ENCODE measurements at regions not wholly inside any gene's neighbourhood (a gene's known extent, or its start where the extent isn't known, plus 50 kb on each side); places are given as distances from the start of the nearest gene placed in this dataset.

DNA sequence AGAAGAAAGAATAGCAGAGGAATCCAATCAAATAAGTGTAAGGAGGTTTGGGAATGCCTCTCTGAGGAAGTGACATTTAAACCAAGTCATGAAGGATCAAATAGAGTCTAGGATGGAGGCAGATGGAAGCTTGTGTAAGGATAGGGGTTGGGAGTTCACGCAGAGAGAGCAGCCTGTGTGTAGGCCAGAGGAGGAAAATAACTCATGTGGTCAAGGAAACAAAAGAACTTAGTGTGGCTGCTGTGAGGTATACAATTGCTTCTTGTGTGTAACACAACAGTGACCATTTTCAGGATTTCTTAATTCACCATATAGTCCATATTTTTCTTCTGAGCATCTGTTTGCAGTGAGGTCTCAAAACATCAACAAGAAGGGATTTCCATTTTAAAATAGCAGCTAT is 77.6 kb upstream of the PACRGL start:
- Mint-ChIP-seq H3K27ac (no peak overlapping the region), H3K27me3 (peaks cover 28% of the 10 kb centered on the region), H3K4me1 (peaks cover 7% of the 10 kb centered on the region), H3K36me3 (ENCODE audit: low read depth) (peaks cover 2% of the 10 kb centered on the region), H3K4me3 (no peak overlapping the region)
- no peaks in the 10 kb centered on the region for H3K9me3 ChIP-seq (ENCODE audit: control insufficient read depth, low read length, poor library complexity, severe bottlenecking)
- DNase-seq (no peak), ATAC-seq (no peak)

DNA sequence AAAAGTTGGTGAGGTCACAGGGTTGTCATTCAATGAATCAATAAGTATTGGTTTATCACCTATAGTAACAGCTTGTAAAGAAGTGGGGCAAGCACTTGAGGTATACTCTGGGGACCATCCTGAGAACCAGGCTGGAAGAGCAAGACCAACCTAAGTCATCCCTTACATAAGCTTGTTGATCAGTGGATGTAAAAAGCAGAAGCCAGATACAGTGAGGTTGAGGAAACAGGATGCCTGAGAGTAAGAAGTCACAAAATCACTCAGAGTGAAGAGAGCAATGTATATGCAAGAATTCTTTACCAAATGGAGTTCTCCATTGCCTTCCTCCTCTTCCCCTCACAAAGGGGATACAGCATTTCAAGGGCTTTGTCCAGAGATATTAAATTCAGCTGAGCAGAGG is 76.3 kb upstream of the PACRGL start:
- ATAC-seq, result no peak
- no peak overlapping the region for H3K4me3 Mint-ChIP-seq
- H3K36me3 Mint-ChIP-seq (ENCODE audit: low read depth), result peaks cover 2% of the 10 kb centered on the region
- no peak overlapping the region for H3K27ac Mint-ChIP-seq
- peaks cover 18% of the 10 kb centered on the region for H3K27me3 Mint-ChIP-seq
- H3K4me1 Mint-ChIP-seq, result peaks cover 5% of the 10 kb centered on the region
- no peaks in the 10 kb centered on the region for H3K9me3 ChIP-seq (ENCODE audit: control insufficient read depth, low read length, poor library complexity, severe bottlenecking)
- DNase-seq, result no peak

DNA sequence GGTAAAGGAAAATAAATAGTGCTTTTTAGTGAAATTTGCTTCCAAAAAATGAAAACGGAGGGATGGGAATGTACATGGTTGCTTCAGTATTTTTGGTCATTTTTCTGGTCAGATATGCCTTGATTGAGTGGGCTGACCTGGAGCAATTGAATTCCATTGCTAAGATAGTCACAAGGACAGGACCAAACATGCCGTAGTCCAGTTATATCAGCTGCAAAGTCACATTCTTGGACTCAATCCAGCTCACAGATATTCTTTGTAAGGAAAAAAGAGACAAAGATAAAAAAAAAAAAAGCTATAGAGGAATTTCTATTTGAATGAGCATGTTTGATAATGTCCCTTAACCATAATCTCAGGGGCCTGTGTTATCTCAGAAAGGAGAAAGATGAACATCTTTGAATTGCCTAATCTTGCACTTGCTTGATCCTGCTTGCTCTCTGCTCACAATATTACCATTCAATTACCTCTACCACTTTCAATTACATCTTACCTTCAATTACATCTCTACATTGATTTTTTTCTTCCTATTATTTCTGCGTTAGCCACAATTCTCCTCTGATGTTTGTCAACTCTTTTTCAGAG is 75.4 kb upstream of the PACRGL start:
- H3K4me3 Mint-ChIP-seq, result no peak overlapping the region
- peaks cover 5% of the 10 kb centered on the region for H3K4me1 Mint-ChIP-seq
- no peak for DNase-seq
- peaks cover 18% of the 10 kb centered on the region for H3K27me3 Mint-ChIP-seq
- H3K27ac Mint-ChIP-seq, result no peak overlapping the region
- ATAC-seq, result no peak
- H3K9me3 ChIP-seq (ENCODE audit: control insufficient read depth, low read length, poor library complexity, severe bottlenecking), result no peaks in the 10 kb centered on the region
- H3K36me3 Mint-ChIP-seq (ENCODE audit: low read depth), result peaks cover 2% of the 10 kb centered on the region

DNA sequence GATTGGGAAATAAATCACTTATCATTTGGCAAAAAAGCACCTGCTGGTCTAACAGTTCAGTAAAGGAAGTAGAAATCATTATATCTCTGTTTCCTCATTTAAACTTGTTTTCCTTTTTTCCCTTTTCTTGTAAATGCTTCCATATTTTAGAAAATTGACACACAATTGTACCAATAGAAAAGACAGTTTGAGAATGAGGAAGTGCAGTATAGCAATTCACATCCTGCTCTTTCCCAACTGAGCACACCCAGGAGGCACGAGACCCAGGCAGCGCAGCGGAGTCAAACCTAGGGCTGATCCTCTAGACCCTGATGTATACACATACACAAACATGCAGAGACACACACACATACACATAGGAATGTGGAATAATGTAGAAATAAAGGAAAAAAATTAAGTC is 74.8 kb upstream of the PACRGL start:
- H3K36me3 Mint-ChIP-seq (ENCODE audit: low read depth), result peaks cover 2% of the 10 kb centered on the region
- ATAC-seq (no peak), DNase-seq (no peak)
- no peak overlapping the region for H3K4me3 Mint-ChIP-seq
- H3K27me3 Mint-ChIP-seq, result peaks cover 18% of the 10 kb centered on the region
- no peaks in the 10 kb centered on the region for H3K9me3 ChIP-seq (ENCODE audit: control insufficient read depth, low read length, poor library complexity, severe bottlenecking)
- peaks cover 5% of the 10 kb centered on the region for H3K4me1 Mint-ChIP-seq
- H3K27ac Mint-ChIP-seq, result no peak overlapping the region

DNA sequence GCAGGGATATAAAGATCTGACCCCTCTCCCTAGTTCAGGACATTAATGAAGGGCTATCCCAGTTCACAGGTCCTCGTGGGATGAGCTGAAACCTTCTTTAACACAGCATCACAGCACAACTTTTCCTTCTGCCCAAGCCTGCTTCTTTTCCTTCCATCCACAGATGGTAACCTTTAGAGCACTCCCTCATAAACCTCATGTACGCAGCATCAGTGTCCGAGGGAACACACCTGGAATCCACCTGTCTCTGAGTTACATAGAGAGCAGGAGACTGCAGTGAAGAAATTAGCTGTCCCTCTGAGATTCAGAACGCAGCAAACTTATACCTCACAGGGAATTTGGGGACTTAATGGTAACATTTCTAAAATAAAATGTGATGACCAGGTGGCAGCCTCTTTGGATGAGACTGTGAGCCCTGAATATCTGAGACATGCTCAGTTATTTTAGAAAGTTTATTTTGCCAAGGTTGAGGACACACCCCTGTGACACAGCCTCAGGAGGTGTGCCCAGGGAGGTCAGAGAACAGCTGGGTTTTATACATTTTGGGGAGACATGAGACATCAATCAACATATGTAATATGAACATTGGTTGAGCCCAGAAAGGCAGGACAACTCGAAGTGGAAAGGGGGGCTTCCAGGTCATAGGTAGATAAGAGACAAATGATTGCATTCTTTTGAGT is 73.8 kb upstream of the PACRGL start:
- DNase-seq (no peak), ATAC-seq (no peak)
- H3K9me3 ChIP-seq (ENCODE audit: control insufficient read depth, low read length, poor library complexity, severe bottlenecking), result no peaks in the 10 kb centered on the region
- peaks cover 2% of the 10 kb centered on the region for H3K36me3 Mint-ChIP-seq (ENCODE audit: low read depth)
- peaks cover 18% of the 10 kb centered on the region for H3K27me3 Mint-ChIP-seq
- peaks cover 5% of the 10 kb centered on the region for H3K4me1 Mint-ChIP-seq
- H3K27ac Mint-ChIP-seq, result no peak overlapping the region
- no peak overlapping the region for H3K4me3 Mint-ChIP-seq

DNA sequence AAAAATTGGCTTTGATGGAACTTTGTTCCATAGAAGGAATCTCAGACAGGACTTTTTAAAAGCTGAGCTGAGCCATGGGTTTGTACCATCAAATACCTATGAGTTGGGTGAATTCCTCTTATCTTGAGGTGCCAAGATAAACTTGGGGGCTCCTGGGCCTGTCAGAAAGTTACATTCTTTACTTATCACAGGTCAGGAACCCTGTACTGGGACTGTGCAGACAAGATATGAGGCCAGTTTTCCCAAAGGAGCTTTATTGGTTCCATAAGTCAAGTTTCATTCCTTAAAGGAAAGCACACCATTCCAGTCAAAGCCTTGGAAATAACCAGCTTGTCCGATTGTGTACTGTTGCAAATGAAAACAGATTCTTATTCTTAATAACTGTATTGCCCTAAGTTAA is 72.4 kb upstream of the PACRGL start:
- no peak for DNase-seq
- Mint-ChIP-seq H3K4me1 (peaks cover 5% of the 10 kb centered on the region), H3K27me3 (peaks cover 18% of the 10 kb centered on the region), H3K27ac (no peak overlapping the region), H3K36me3 (ENCODE audit: low read depth) (no peaks in the 10 kb centered on the region), H3K4me3 (no peak overlapping the region)
- ATAC-seq, result no peak
- no peaks in the 10 kb centered on the region for H3K9me3 ChIP-seq (ENCODE audit: control insufficient read depth, low read length, poor library complexity, severe bottlenecking)

DNA sequence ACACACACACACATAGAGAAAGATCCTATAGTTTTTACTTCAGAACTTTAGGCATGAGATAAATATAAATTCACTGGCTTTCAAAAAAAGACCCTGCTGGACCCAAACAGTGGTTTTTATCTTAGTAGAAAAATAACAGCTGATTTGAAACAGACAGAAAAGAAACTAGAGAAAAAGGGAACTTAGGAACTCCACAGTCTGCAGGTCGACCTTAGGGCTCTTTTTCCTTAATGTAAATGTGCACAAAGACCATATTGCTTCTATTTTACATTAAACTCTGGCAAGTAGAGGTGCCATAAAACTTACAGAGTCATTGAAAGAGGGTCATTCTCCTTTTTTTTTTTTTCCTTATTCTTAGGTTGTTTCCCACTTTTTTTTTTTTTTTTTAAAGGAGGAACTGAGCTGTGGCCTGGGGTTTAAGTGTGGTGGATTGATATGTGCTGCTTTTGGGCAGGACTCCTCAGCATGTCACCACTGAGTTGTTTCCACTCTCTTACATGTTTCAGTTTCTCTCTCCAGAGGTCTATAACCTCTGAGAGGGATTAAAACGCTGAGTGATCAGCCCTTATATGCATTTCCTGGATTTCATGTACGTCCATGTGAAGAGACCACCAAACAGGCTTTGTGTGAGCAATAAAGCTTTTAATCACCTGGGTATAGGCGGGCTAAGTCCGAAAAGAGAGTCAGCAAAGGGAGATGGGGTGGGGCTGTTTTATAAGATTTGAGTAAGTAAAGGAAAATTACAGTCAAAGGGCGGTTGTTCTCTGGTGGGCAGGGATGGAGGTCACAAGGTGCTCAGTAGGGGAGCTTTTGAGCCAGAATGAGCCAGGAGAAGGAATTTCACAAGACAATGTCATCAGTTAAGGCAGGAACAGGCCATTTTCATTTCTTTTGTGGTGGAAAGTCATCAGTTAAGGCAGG is 70.8 kb upstream of the PACRGL start:
- no peak for DNase-seq
- Mint-ChIP-seq H3K4me3 (no peak overlapping the region), H3K27ac (no peak overlapping the region), H3K4me1 (peaks cover 2% of the 10 kb centered on the region), H3K36me3 (ENCODE audit: low read depth) (no peaks in the 10 kb centered on the region), H3K27me3 (peaks cover 8% of the 10 kb centered on the region)
- no peak for ATAC-seq
- no peaks in the 10 kb centered on the region for H3K9me3 ChIP-seq (ENCODE audit: control insufficient read depth, low read length, poor library complexity, severe bottlenecking)

DNA sequence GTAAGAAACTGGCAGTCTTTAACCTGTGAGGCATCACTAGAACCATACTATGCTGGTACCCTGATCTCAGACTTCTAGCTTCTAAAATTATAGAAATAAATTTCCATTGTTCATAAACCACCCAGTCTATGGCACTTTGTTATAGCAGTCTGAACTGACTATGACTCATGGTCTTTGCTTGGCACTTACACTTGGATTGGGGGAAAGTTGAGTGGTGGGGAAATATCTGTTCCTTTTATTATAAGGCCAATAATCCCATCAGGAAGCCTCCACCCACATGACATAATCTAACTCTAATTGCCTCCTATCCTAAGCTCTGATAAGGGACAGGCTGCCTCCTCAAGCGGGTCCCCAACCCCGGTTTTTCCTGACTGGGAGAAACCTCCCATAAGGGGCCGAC is 61.4 kb upstream of the PACRGL start:
- no peaks in the 10 kb centered on the region for H3K36me3 Mint-ChIP-seq (ENCODE audit: low read depth)
- H3K27ac Mint-ChIP-seq, result no peak overlapping the region
- no peak for DNase-seq
- H3K9me3 ChIP-seq (ENCODE audit: control insufficient read depth, low read length, poor library complexity, severe bottlenecking), result no peaks in the 10 kb centered on the region
- no peaks in the 10 kb centered on the region for H3K4me1 Mint-ChIP-seq
- H3K4me3 Mint-ChIP-seq, result no peak overlapping the region
- H3K27me3 Mint-ChIP-seq, result peaks cover 8% of the 10 kb centered on the region
- ATAC-seq, result no peak

DNA sequence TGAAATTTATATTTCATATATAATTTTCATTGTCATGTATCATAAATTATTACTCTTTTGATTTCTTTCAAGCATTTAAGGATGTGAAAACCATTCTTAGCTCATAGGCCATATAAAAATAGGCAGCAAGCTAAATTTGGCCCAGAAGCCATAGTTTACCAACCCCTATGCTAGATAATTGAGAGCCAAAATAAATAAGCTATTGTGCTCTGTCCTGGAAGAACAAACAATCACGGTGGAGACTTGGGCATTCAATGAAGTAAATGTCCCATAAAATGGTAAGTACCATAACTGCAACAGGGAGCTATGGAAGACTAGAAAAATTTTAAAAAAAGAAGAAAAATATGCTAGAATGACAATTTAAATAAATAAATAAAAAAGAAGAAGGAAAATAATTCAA is 60.9 kb upstream of the PACRGL start:
- H3K27ac Mint-ChIP-seq, result no peak overlapping the region
- H3K36me3 Mint-ChIP-seq (ENCODE audit: low read depth), result no peaks in the 10 kb centered on the region
- no peaks in the 10 kb centered on the region for H3K4me1 Mint-ChIP-seq
- no peaks in the 10 kb centered on the region for H3K9me3 ChIP-seq (ENCODE audit: control insufficient read depth, low read length, poor library complexity, severe bottlenecking)
- no peak overlapping the region for H3K4me3 Mint-ChIP-seq
- peaks cover 10% of the 10 kb centered on the region for H3K27me3 Mint-ChIP-seq
- ATAC-seq (no peak), DNase-seq (no peak)

DNA sequence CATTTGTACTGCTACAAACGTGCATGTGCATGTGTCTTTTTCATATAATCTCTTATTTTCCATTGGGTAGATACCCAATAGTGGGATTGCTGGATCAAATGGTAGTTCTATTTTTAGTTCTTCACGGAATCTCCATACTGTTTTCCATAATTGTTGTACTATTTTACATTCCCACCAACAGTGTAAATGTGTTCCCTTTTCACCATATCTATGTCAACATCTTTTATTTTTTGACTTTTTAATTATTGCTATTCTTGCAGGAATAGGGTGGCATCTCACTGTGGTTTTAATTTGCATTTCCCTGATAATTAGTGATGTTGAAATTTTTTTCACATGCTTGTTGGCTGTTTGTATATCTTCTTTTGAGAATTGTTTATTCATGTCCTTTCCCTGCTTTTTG is 59.3 kb upstream of the PACRGL start:
- ATAC-seq (no peak), DNase-seq (no peak)
- H3K27ac Mint-ChIP-seq, result no peak overlapping the region
- no peaks in the 10 kb centered on the region for H3K9me3 ChIP-seq (ENCODE audit: control insufficient read depth, low read length, poor library complexity, severe bottlenecking)
- no peaks in the 10 kb centered on the region for H3K36me3 Mint-ChIP-seq (ENCODE audit: low read depth)
- peaks cover 17% of the 10 kb centered on the region for H3K27me3 Mint-ChIP-seq
- H3K4me3 Mint-ChIP-seq, result no peak overlapping the region
- no peaks in the 10 kb centered on the region for H3K4me1 Mint-ChIP-seq

DNA sequence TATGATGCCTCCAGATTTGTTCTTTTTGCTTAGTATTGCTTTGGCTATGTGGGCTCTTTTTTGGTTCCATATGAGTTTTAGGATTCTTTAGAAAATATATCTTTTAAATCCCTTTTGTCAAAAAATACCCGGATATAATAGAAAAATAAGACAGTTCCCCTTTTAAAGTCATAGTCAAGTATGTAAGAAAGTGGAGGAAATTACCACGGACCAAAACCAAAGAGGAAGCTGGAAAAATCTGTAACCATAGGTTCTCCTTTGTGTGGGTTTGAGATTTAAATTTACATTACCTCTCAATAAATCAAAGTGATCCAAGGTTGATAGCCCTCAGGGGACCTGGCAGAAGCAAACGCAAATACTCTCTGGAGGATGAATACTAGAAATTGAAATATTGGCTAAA is 58.3 kb upstream of the PACRGL start:
- Mint-ChIP-seq H3K27me3 (peaks cover 27% of the 10 kb centered on the region), H3K27ac (no peak overlapping the region), H3K4me3 (no peak overlapping the region), H3K36me3 (ENCODE audit: low read depth) (no peaks in the 10 kb centered on the region), H3K4me1 (no peaks in the 10 kb centered on the region)
- H3K9me3 ChIP-seq (ENCODE audit: control insufficient read depth, low read length, poor library complexity, severe bottlenecking), result no peaks in the 10 kb centered on the region
- DNase-seq (no peak), ATAC-seq (no peak)

DNA sequence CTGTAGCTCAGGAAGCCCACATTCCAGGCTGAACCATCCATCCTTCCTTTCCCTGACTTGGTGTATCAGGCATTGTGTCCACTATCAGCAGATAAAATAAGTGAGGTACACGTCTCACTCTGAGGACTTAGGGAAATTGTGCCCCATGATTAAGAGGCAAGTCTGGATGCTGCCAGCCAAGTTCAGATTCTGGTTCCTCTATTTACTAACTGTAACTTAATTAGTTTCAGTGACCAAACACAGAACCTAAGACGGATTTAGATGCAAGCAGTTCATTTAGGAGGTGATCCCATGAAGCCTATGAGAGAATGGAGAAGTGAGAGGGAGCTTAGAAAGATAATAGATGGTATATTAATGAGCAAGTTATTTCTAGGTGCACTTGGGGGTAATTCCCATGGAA is 56.6 kb upstream of the PACRGL start:
- Mint-ChIP-seq H3K36me3 (ENCODE audit: low read depth) (no peaks in the 10 kb centered on the region), H3K27ac (no peak overlapping the region), H3K27me3 (peaks cover 33% of the 10 kb centered on the region), H3K4me1 (no peaks in the 10 kb centered on the region), H3K4me3 (no peak overlapping the region)
- H3K9me3 ChIP-seq (ENCODE audit: control insufficient read depth, low read length, poor library complexity, severe bottlenecking), result no peaks in the 10 kb centered on the region
- ATAC-seq (no peak), DNase-seq (no peak)

DNA sequence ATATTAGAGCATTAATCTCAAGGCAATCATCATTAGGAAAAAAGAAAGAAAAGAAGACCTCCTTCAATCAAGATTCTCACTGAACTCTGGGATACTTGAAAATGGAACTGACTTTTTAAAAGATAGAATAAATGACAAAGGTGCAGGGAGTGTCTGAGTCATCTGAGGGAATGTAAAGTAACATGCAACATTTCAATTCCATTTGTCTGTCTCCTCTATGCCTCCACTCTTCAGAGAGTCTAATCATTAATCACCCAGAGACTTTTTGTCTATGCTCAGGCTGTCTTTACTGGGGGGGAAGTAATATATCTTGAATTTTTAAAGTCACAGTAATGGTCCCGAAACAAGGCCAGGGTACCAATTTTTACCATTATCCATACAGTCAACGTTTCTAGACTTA is 55.0 kb upstream of the PACRGL start:
- no peaks in the 10 kb centered on the region for H3K36me3 Mint-ChIP-seq (ENCODE audit: low read depth)
- H3K27ac Mint-ChIP-seq, result no peak overlapping the region
- H3K27me3 Mint-ChIP-seq, result peaks cover 33% of the 10 kb centered on the region
- DNase-seq, result no peak
- H3K4me1 Mint-ChIP-seq, result no peaks in the 10 kb centered on the region
- ATAC-seq, result no peak
- no peak overlapping the region for H3K4me3 Mint-ChIP-seq
- H3K9me3 ChIP-seq (ENCODE audit: control insufficient read depth, low read length, poor library complexity, severe bottlenecking), result no peaks in the 10 kb centered on the region
